Type B pancreatic cell (in vitro differentiated cells): ENCODE measurements at regions not wholly inside any gene's neighbourhood (a gene's known extent, or its start where the extent isn't known, plus 50 kb on each side); places are given as distances from the start of the nearest gene placed in this dataset.

Source experiments
- DNase-seq: peaks from one replicate; pipeline ENCODE4 v3.0.0; 2021; ENCODE audit warnings: mixed read lengths; ENCODE audit not compliant: unreplicated experiment; ENCODE audit errors: extremely low spot score
- H3K27ac Mint-ChIP-seq: 2 replicates; pipeline ENCODE4 v1.8.0; 2021; ENCODE audit warnings: mild to moderate bottlenecking, mixed read lengths
- H3K27me3 Mint-ChIP-seq: 2 replicates; pipeline ENCODE4 v1.8.0; 2021; ENCODE audit warnings: mixed read lengths
- H3K36me3 Mint-ChIP-seq: 2 replicates; pipeline ENCODE4 v1.8.0; 2021; ENCODE audit warnings: mixed read lengths
- H3K4me1 Mint-ChIP-seq: one replicate; pipeline ENCODE4 v1.8.0; 2021; ENCODE audit warnings: mixed read lengths; ENCODE audit not compliant: unreplicated experiment
- H3K4me3 Mint-ChIP-seq: 2 replicates; pipeline ENCODE4 v1.8.0; 2021; ENCODE audit warnings: mild to moderate bottlenecking, mixed read lengths
- H3K9me3 Mint-ChIP-seq: 2 replicates; pipeline ENCODE4 v1.8.0; 2021; ENCODE audit warnings: mixed read lengths
- TF ChIP-seq, protein P1 (sequence below): fragments of 200-600 bp; sonication (generic); conservative IDR thresholded peaks from 2 replicates; pipeline ENCODE4 v1.5.0; 2021; ENCODE audit warnings: antibody characterized with exemption, mild to moderate bottlenecking

- no peak for DNase-seq
- TF ChIP-seq, protein P1, sequence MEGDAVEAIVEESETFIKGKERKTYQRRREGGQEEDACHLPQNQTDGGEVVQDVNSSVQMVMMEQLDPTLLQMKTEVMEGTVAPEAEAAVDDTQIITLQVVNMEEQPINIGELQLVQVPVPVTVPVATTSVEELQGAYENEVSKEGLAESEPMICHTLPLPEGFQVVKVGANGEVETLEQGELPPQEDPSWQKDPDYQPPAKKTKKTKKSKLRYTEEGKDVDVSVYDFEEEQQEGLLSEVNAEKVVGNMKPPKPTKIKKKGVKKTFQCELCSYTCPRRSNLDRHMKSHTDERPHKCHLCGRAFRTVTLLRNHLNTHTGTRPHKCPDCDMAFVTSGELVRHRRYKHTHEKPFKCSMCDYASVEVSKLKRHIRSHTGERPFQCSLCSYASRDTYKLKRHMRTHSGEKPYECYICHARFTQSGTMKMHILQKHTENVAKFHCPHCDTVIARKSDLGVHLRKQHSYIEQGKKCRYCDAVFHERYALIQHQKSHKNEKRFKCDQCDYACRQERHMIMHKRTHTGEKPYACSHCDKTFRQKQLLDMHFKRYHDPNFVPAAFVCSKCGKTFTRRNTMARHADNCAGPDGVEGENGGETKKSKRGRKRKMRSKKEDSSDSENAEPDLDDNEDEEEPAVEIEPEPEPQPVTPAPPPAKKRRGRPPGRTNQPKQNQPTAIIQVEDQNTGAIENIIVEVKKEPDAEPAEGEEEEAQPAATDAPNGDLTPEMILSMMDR, result no peak
- no peaks in the 10 kb centered on the region for H3K4me1 Mint-ChIP-seq
- H3K36me3 Mint-ChIP-seq, result no peaks in the 10 kb centered on the region
- H3K4me3 Mint-ChIP-seq, result no peak overlapping the region
- no peak overlapping the region for H3K27ac Mint-ChIP-seq
- no peaks in the 10 kb centered on the region for H3K9me3 Mint-ChIP-seq
- H3K27me3 Mint-ChIP-seq, result no peaks in the 10 kb centered on the region
Measured at GRCh38 chr1:2943686-2944260, 77.5 kb upstream of the ACTRT2 start.

DNA sequence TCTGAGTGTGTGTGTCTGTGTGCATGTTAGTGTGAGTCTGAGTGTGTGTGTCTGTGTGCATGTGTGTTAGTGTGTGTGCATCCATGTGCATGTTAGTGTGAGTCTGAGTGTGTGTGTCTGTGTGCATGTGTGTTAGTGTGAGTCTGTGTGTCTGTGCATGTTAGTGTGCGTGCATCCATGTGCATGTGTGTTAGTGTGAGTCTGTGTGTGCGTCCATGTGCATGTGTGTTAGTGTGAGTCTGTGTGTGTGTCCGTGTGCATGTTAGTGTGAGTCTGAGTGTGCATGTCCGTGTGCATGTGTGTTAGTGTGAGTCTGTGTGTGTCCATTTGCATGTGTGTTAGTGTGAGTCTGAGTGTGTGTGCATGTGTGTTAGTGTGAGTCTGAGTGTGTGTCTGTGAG, 76.6 kb upstream of the ACTRT2 start:
- no peak overlapping the region for H3K4me3 Mint-ChIP-seq
- TF ChIP-seq, protein P1, result no peak
- H3K27ac Mint-ChIP-seq, result no peak overlapping the region
- DNase-seq, result no peak
- no peaks in the 10 kb centered on the region for H3K27me3 Mint-ChIP-seq
- no peaks in the 10 kb centered on the region for H3K36me3 Mint-ChIP-seq
- no peaks in the 10 kb centered on the region for H3K9me3 Mint-ChIP-seq
- no peaks in the 10 kb centered on the region for H3K4me1 Mint-ChIP-seq

DNA sequence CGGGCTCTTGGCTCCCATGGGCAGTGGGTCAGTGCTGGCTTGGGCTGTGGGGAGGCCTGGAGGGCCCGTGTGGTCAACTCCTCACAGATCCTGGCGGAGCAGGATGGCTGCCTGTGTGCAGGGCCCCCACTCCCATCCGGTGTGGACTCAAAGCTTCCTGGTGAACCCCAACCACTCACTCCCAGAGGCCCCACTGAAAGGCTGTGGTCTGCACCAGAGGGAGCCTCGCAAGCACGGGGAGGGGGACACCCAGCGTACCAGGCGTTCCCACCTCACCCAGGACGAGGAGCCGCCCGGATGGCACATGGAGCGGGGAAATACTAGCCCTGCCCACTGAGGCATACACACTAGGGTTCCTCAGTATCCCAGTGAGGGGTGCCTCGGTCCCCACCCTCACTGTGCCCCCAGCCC, 75.4 kb upstream of the ACTRT2 start:
- Mint-ChIP-seq H3K27ac (no peak overlapping the region), H3K4me1 (no peaks in the 10 kb centered on the region), H3K9me3 (no peaks in the 10 kb centered on the region), H3K4me3 (no peak overlapping the region), H3K36me3 (no peaks in the 10 kb centered on the region), H3K27me3 (no peaks in the 10 kb centered on the region)
- no peak for DNase-seq
- TF ChIP-seq, protein P1, result no peak

DNA sequence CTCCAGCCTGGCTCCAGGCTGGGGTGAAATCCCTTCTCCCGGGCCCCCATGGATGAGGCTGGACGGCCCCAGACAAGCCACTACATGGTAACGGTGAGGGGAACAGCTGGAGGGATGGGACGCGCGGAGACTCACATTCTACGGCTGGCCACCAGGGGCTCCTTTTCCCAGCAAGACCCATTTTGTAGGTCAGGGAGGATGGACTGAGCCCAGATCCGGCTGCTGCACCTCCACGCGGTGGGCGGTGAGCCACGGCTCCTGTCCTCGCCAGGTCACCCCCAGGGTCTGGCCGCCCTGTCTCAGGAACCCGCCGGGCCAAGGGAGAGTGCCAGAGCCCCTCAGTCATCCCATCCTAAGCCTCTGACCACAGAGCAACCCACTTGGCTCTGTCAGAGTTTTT, 75.0 kb upstream of the ACTRT2 start:
- Mint-ChIP-seq H3K4me3 (no peak overlapping the region), H3K36me3 (no peaks in the 10 kb centered on the region), H3K27ac (no peak overlapping the region), H3K27me3 (no peaks in the 10 kb centered on the region), H3K4me1 (no peaks in the 10 kb centered on the region), H3K9me3 (no peaks in the 10 kb centered on the region)
- no peak for DNase-seq
- TF ChIP-seq, protein P1, result no peak

GRCh38 chr1:2946999-2947690, 74.1 kb upstream of the ACTRT2 start:
- TF ChIP-seq, protein P1, result no peak
- no peaks in the 10 kb centered on the region for H3K36me3 Mint-ChIP-seq
- DNase-seq, result no peak
- H3K4me3 Mint-ChIP-seq, result no peak overlapping the region
- no peaks in the 10 kb centered on the region for H3K9me3 Mint-ChIP-seq
- H3K4me1 Mint-ChIP-seq, result no peaks in the 10 kb centered on the region
- H3K27me3 Mint-ChIP-seq, result no peaks in the 10 kb centered on the region
- no peak overlapping the region for H3K27ac Mint-ChIP-seq
